Liver (tissue), 3 donors: ENCODE measurements at regions not wholly inside any gene's neighbourhood (a gene's known extent, or its start where the extent isn't known, plus 50 kb on each side); places are given as distances from the start of the nearest gene placed in this dataset.

ENCODE experiments used
- CTCF ChIP-seq: fragments of 150-350 bp; IDR thresholded peaks from 2 replicates; pipeline ENCODE4 v1.5.1; 2017; ENCODE audit warnings: improper control_type of control experiment, low read depth, low read length; ENCODE audit not compliant: missing input control
- FOXA1 ChIP-seq: IDR thresholded peaks from 2 replicates; pipeline ENCODE4 v1.6.1; 2016; ENCODE audit warnings: antibody characterized with exemption
- GABPA ChIP-seq, 2 donors: IDR thresholded peaks in 1 of 2; conservative IDR thresholded peaks in 1 of 2; 2 replicates each; pipeline ENCODE4 v1.6.1; 2016; ENCODE audit warnings: antibody characterized with exemption in 2 of 2, mild to moderate bottlenecking in 1 of 2, moderate library complexity in 1 of 2
- RXRA ChIP-seq, 2 donors: IDR thresholded peaks; 2 replicates each; pipeline ENCODE4 v1.6.1; 2017 to 2018; ENCODE audit warnings: antibody characterized with exemption in 2 of 2, mild to moderate bottlenecking in 1 of 2
- SP1 ChIP-seq: IDR thresholded peaks from 2 replicates; pipeline ENCODE4 v1.6.1; 2018; ENCODE audit warnings: antibody characterized with exemption, mild to moderate bottlenecking
- YY1 ChIP-seq: IDR thresholded peaks from 2 replicates; pipeline ENCODE4 v1.6.1; 2016; ENCODE audit warnings: antibody characterized with exemption, mild to moderate bottlenecking
- TF ChIP-seq, protein P1 (sequence below): IDR thresholded peaks from 2 replicates; pipeline ENCODE4 v1.6.1; 2016; ENCODE audit warnings: antibody characterized with exemption, mild to moderate bottlenecking
- donor health status: healthy.
- donor health status: healthy.

DNA sequence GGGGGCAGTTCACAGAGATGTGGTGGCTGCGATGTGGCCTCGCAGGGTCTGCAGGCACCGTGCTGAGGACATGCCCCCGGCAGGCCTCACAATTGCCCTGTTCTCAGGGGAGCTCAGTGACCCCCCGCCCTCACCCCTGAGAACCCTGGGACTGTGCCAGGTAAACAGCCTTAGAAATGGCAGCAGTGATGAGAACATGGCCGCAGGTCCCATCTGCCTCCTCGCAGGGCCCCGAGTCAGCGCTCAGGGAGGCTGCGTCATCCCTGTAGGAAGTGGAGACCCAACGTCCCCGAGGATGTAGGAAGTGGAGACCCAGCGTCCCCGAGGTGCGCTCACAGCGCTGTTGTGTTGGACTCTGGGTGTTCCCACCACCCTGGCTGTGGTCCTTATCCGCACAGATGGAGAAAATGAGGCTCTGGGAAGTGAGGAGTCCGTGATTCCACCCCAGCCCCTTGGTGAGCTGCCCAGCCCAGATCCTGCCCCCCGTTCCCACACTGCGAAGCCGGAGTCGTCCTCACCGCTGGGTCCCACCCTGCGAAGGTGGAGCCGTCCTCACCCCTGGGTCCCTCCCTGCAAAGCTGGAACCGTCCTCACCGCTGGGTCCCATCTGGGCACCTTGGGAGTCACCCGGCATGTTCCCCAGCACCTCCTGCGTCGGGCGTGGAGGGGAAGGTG lies 1086.8 kb downstream of the BRD1 start:
- TF ChIP-seq CTCF (no peak), FOXA1 (no peak), SP1 (no peak), GABPA (IDR thresholded peaks at IDR 0.05 in 1 of 2, conservative IDR thresholded peaks at IDR 0.05 in 1 of 2) (no peak), RXRA (IDR thresholded peaks at IDR 0.05) (no peak), YY1 (no peak)
- TF ChIP-seq, protein P1, sequence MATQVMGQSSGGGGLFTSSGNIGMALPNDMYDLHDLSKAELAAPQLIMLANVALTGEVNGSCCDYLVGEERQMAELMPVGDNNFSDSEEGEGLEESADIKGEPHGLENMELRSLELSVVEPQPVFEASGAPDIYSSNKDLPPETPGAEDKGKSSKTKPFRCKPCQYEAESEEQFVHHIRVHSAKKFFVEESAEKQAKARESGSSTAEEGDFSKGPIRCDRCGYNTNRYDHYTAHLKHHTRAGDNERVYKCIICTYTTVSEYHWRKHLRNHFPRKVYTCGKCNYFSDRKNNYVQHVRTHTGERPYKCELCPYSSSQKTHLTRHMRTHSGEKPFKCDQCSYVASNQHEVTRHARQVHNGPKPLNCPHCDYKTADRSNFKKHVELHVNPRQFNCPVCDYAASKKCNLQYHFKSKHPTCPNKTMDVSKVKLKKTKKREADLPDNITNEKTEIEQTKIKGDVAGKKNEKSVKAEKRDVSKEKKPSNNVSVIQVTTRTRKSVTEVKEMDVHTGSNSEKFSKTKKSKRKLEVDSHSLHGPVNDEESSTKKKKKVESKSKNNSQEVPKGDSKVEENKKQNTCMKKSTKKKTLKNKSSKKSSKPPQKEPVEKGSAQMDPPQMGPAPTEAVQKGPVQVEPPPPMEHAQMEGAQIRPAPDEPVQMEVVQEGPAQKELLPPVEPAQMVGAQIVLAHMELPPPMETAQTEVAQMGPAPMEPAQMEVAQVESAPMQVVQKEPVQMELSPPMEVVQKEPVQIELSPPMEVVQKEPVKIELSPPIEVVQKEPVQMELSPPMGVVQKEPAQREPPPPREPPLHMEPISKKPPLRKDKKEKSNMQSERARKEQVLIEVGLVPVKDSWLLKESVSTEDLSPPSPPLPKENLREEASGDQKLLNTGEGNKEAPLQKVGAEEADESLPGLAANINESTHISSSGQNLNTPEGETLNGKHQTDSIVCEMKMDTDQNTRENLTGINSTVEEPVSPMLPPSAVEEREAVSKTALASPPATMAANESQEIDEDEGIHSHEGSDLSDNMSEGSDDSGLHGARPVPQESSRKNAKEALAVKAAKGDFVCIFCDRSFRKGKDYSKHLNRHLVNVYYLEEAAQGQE: no peak
